K562 (cell line): ENCODE measurements at regions not wholly inside any gene's neighbourhood (a gene's known extent, or its start where the extent isn't known, plus 50 kb on each side); places are given as distances from the start of the nearest gene placed in this dataset.
A peak's percentile ranks its signal among the peaks of the same experiment; 100 is the strongest.

Source experiments
- ATAC-seq: fragments of 200-7000 bp; cut with Tn5 transposase; 3 replicates; pipeline ENCODE4 v1.9.1; 2020; ENCODE audit warnings: moderate library complexity
- BruUV-seq: library from RNA; stranded (reverse); fragments of 400-500 nt; replicated peaks from 2 replicates; lab custom pipeline; 2021; lab: Mats Ljungman, UMichigan
- CTCF ChIA-PET: fragments of 300-600 bp; formaldehyde crosslinking; extraction: SDS; loops from one replicate; lab custom pipeline; 2021; ENCODE audit warnings: low intra/inter-chr PET ratio; lab: Yijun Ruan, JAX
- POLR2A ChIA-PET: fragments of 300-600, 350-650 bp; sonication (Branson Sonifier 250); formaldehyde crosslinking; extraction: SDS; loops from one replicate; lab custom pipeline; 2021; ENCODE audit warnings: antibody characterized with exemption, inconsistent platforms; lab: Yijun Ruan, JAX
- DNase-seq, 4 experiments: peaks; one replicate each; pipeline versions ENCODE4 v3.0.0 to v3.0.0-alpha.2; 2011 to 2018; ENCODE audit warnings: low spot score in 3 of 4, mixed read lengths in 3 of 4; ENCODE audit errors: extremely low read depth in 1 of 4
- FAIRE-seq: peaks from 2 replicates; lab custom pipeline; 2011; peaks lifted over from hg19 to GRCh38; lab: Jason Lieb, UNC
- H2AFZ ChIP-seq: 2 replicates; pipeline ENCODE4 v1.6.0; 2011; ENCODE audit warnings: low read depth, low read length, control low read depth, inconsistent platforms
- H3K27ac ChIP-seq: fragments of 200-600 bp; 3 replicates; pipeline ENCODE4 v1.8.0; 2011; ENCODE audit warnings: low read depth, mild to moderate bottlenecking, control low read depth, inconsistent platforms, low read length, moderate library complexity, mixed read lengths; ENCODE audit errors: extremely low read depth
- H3K27me3 ChIP-seq, 2 experiments: fragments of 300-600 bp in 1 of 2; 2 replicates in 1 of 2; 3 replicates in 1 of 2; pipeline versions ENCODE4 v1.6.0 to v1.8.0; 2011; ENCODE audit warnings: inconsistent platforms in 2 of 2, low read length in 2 of 2, mild to moderate bottlenecking in 1 of 2, mixed read lengths in 1 of 2, moderate library complexity in 1 of 2; ENCODE audit not compliant: control insufficient read depth in 2 of 2, insufficient read depth in 2 of 2
- H3K36me3 ChIP-seq: fragments of 300-600 bp; 3 replicates; pipeline ENCODE4 v1.8.0; 2011; ENCODE audit warnings: mild to moderate bottlenecking, low read length, inconsistent platforms; ENCODE audit not compliant: control insufficient read depth, insufficient read depth
- H3K4me1 ChIP-seq, 2 experiments: fragments of 200-600 bp in 1 of 2; replicated peaks in 1 of 2; 2 replicates in 1 of 2; 3 replicates in 1 of 2; pipeline versions ENCODE4 v1.5.1 to v1.8.0; 2011; ENCODE audit warnings: inconsistent platforms in 2 of 2, low read length in 2 of 2, mild to moderate bottlenecking in 1 of 2, mixed read lengths in 1 of 2, moderate library complexity in 1 of 2; ENCODE audit not compliant: control insufficient read depth in 2 of 2, insufficient read depth in 2 of 2
- H3K4me2 ChIP-seq: 2 replicates; pipeline ENCODE4 v1.6.1; 2011; ENCODE audit warnings: low read length, control low read depth, inconsistent platforms, mixed read lengths; ENCODE audit not compliant: insufficient read depth
- H3K4me3 ChIP-seq: fragments of 200-600 bp; sonication (generic), shearing (Covaris generic); 2 replicates; pipeline ENCODE4 v1.5.1; 2016; ENCODE audit warnings: control low read depth, inconsistent platforms
- H3K79me2 ChIP-seq: fragments of 200-600 bp; 3 replicates; pipeline ENCODE4 v1.8.0; 2011; ENCODE audit warnings: low read length, inconsistent platforms; ENCODE audit not compliant: control insufficient read depth, insufficient read depth
- H3K9ac ChIP-seq, 2 experiments: 2 replicates each; pipeline versions ENCODE4 v1.6.0 to v1.6.1; 2011; ENCODE audit warnings: low read depth in 2 of 2, low read length in 2 of 2, control low read depth in 1 of 2, inconsistent platforms in 1 of 2, mild to moderate bottlenecking in 1 of 2, mixed read lengths in 1 of 2; ENCODE audit not compliant: insufficient read depth in 1 of 2
- H3K9me1 ChIP-seq: one replicate; pipeline ENCODE4 v1.6.0; 2011; ENCODE audit warnings: inconsistent platforms, mild to moderate bottlenecking, low read length, moderate library complexity; ENCODE audit not compliant: control insufficient read depth, insufficient read depth
- H3K9me3 ChIP-seq: replicated peaks from 2 replicates; pipeline ENCODE4 v1.5.1; 2011; ENCODE audit warnings: low read depth, low read length, inconsistent platforms; ENCODE audit not compliant: control insufficient read depth, insufficient read depth
- H4K20me1 ChIP-seq: replicated peaks from 2 replicates; pipeline ENCODE4 v1.6.1; 2011; ENCODE audit warnings: low read length, inconsistent platforms, mixed read lengths; ENCODE audit not compliant: control insufficient read depth, insufficient read depth
- ASH1L ChIP-seq: fragments of 450-650 bp; IDR thresholded peaks from 2 replicates; pipeline ENCODE4 v1.6.1; 2018; ENCODE audit warnings: borderline replicate concordance, mild to moderate bottlenecking, low read depth; ENCODE audit not compliant: partially characterized antibody
- CEBPZ ChIP-seq: fragments of 150-350 bp; IDR thresholded peaks from 2 replicates; pipeline ENCODE4 v1.6.1; 2014; ENCODE audit warnings: low read depth, mild to moderate bottlenecking, low read length, borderline replicate concordance
- HIVEP1 ChIP-seq: fragments of 250-450 bp; sonication (Bioruptor Pico); IDR thresholded peaks from 2 replicates; pipeline ENCODE4 v1.4.0; 2020; ENCODE audit warnings: mild to moderate bottlenecking
- KDM1A ChIP-seq, 2 experiments: fragments of 450-650 bp; IDR thresholded peaks; 2 replicates each; pipeline ENCODE4 v1.6.1; 2016; ENCODE audit warnings: mild to moderate bottlenecking in 2 of 2
- MTF1 ChIP-seq: fragments of 250-450 bp; sonication (Bioruptor Pico); IDR thresholded peaks from 2 replicates; pipeline ENCODE4 v1.9.0; 2021; ENCODE audit warnings: moderate library complexity, mild to moderate bottlenecking, inconsistent platforms, borderline replicate concordance
- MYC ChIP-seq, 2 experiments: fragments of 250-450 bp in 1 of 2; sonication (Bioruptor Pico) in 1 of 2; IDR thresholded peaks; 2 replicates each; pipeline versions ENCODE4 v1.5.1 to v1.6.1; 2012 to 2021; ENCODE audit warnings: low read depth in 2 of 2, borderline replicate concordance in 1 of 2, improper control_type of control experiment in 1 of 2, low read length in 1 of 2, mild to moderate bottlenecking in 1 of 2, moderate library complexity in 1 of 2
- NR0B1 ChIP-seq: fragments of 450-650 bp; IDR thresholded peaks from one replicate; pipeline ENCODE4 v1.6.1; 2018; ENCODE audit warnings: mild to moderate bottlenecking, moderate library complexity; ENCODE audit not compliant: partially characterized antibody
- PRMT5 ChIP-seq: sonication (generic); formaldehyde crosslinking; IDR thresholded peaks from 2 replicates; pipeline ENCODE4 v1.5.0; 2020; ENCODE audit warnings: missing genetic modification reagents
- RBM25 ChIP-seq: fragments of 200-400 bp; formaldehyde crosslinking; IDR thresholded peaks from 2 replicates; pipeline ENCODE4 v1.6.1; 2018; ENCODE audit warnings: low read length, low read depth, moderate library complexity; ENCODE audit not compliant: severe bottlenecking
- TOE1 ChIP-seq, 2 experiments: fragments of 450-650 bp in 1 of 2; sonication (generic) in 1 of 2; formaldehyde crosslinking in 1 of 2; IDR thresholded peaks; 2 replicates each; pipeline versions ENCODE4 v1.7.1 to v1.8.0; 2016 to 2022; ENCODE audit warnings: borderline replicate concordance in 2 of 2, mild to moderate bottlenecking in 2 of 2, antibody characterized with exemption in 1 of 2, inconsistent platforms in 1 of 2, low read depth in 1 of 2, missing genetic modification reagents in 1 of 2, moderate library complexity in 1 of 2
- ZNF586 ChIP-seq: fragments of 450-650 bp; formaldehyde crosslinking; conservative IDR thresholded peaks from 2 replicates; pipeline ENCODE4 v1.4.0; 2020; ENCODE audit warnings: mild to moderate bottlenecking, moderate library complexity
- WGBS: fragments of 100-300 bp; shearing (Covaris generic); methylation state at CpG from one replicate; pipeline ENCODE4 v1.1.6; 2016; ENCODE audit warnings: low coverage, mixed read lengths; ENCODE audit not compliant: insufficient coverage; ENCODE audit errors: missing lambda C conversion rate; 5-methylcytosine and 5-hydroxymethylcytosine counted together
- in situ Hi-C: fragments of 300-500 bp; cut with MboI; formaldehyde crosslinking; loops from 4 replicates; pipeline ENCODE4 v1.15.0; 2018; ENCODE audit warnings: inconsistent platforms, mixed read lengths
- intact Hi-C: fragments of 100-400 bp; cut with micrococcal nuclease; formaldehyde crosslinking; loops from 2 replicates; pipeline ENCODE4 v1.14.2; 2022

GRCh38 chr12:127293507-127294310, 973.3 kb upstream of the TMEM132C start (continued):
- peak in 1 of 2 experiments; percentile 6; a peak in 1 of 4 replicates for TF ChIP-seq KDM1A (IDR thresholded peaks at IDR 0.05)

- Histone ChIP-seq H3K79me2 (no peaks in the 10 kb centered on the region), H3K27ac (no peak overlapping the region), H4K20me1 (no peaks in the 10 kb centered on the region; the same call in 1 of the 2 replicates), H2AFZ (no peak overlapping the region), H3K4me2 (no peak overlapping the region), H3K9me1 (no peaks in the 10 kb centered on the region), H3K9ac (no peak overlapping the region), H3K9me3 (0 out of 2 replicates have a peak, but pooled peaks cover 3% of the 10 kb centered on the region), H3K27me3 (peaks cover 2 to 9% of the 10 kb centered on the region in 2 experiments; a peak in 3 of 5 replicates), H3K4me1 (peaks cover 3 to 12% of the 10 kb centered on the region in 2 experiments; a peak in 3 of 5 replicates), H3K36me3 (no peaks in the 10 kb centered on the region), H3K4me3 (no peak overlapping the region)
- no TSS peak for BruUV-seq
- ChIA-PET CTCF (interaction anchor here (1.1 kb wide), 1 partner anchor 14 kb away, joined by 3 read pairs; no protein-coding TSS in a partner anchor), POLR2A (no interaction called here)
- in situ Hi-C loops: loop anchor here (5.0 to 10.0 kb wide), 2 partner anchors 187 to 500 kb away; no protein-coding TSS in a partner anchor
- DNase-seq: no peak
- WGBS: 27% methylated on average over 6 of the region's 6 CpGs
- intact Hi-C loops: loop anchor here (5.0 kb wide), 2 partner anchors 63 to 147 kb away; no protein-coding TSS in a partner anchor
- no peak for ATAC-seq
- FAIRE-seq: no peak
- no peak for TF ChIP-seq MYC (IDR thresholded peaks at IDR 0.05; ENCODE audit: low read depth, low read length)
- TF ChIP-seq MYC (CRISPR knock-in tag; IDR thresholded peaks at IDR 0.05; ENCODE audit: borderline replicate concordance, low read depth): no peak
- TF ChIP-seq NR0B1: no peak
- no peak for TF ChIP-seq TOE1 (IDR thresholded peaks at IDR 0.05; ENCODE audit: borderline replicate concordance)
- TF ChIP-seq TOE1 (CRISPR knock-in tag; IDR thresholded peaks at IDR 0.05; ENCODE audit: borderline replicate concordance, low read depth): no peak
- no peak for TF ChIP-seq RBM25
- TF ChIP-seq MTF1 (CRISPR knock-in tag): no peak
- no peak for TF ChIP-seq ZNF586
- no peak for TF ChIP-seq PRMT5
- TF ChIP-seq HIVEP1: no peak
- TF ChIP-seq ASH1L: no peak
- no peak for TF ChIP-seq CEBPZ
Observed at GRCh38 chr12:127294651-127295210, 972.2 kb upstream of the TMEM132C start.
